ENCODE measurements at regions not wholly inside any gene's neighbourhood (a gene's known extent, or its start where the extent isn't known, plus 50 kb on each side); places are given as distances from the start of the nearest gene placed in this dataset.
A peak's percentile ranks its signal among the peaks of the same experiment; 100 is the strongest.

GRCh38 chr2:49770919-49771318 lies 616.6 kb upstream of the FSHR start:
- H3K4me3 ChIP-seq (ENCODE audit: control insufficient read depth in 2 of 3, extremely low read depth in 1 of 3, insufficient read depth in 2 of 3, low read depth in 1 of 3, low read length in 3 of 3), result no peak overlapping the region
- no peak overlapping the region for H2AFZ ChIP-seq (ENCODE audit: control insufficient read depth, low read length)
- H3K79me2 ChIP-seq (ENCODE audit: control insufficient read depth, insufficient read depth, low read length), result no peaks in the 10 kb centered on the region
- no peaks in the 10 kb centered on the region for H3K9me3 ChIP-seq (ENCODE audit: control insufficient read depth, low read depth, low read length)
- no peak overlapping the region for H3K4me2 ChIP-seq (ENCODE audit: control insufficient read depth, extremely low read depth, insufficient read depth, low read depth, low read length)
- no peak for TF ChIP-seq EZH2 (IDR thresholded peaks at IDR 0.05; ENCODE audit: low read length)
- TF ChIP-seq CTCF (optimal IDR thresholded peaks at IDR 0.05 in 1 of 3, IDR thresholded peaks at IDR 0.05 in 1 of 3, conservative IDR thresholded peaks at IDR 0.05 in 1 of 3; ENCODE audit: extremely low read depth in 1 of 3, insufficient read depth in 2 of 3, low read length in 3 of 3), result peak; percentile 51 to 94 (median 75)
- H4K20me1 ChIP-seq (ENCODE audit: control insufficient read depth, extremely low read depth, insufficient read depth, low read length), result no peaks in the 10 kb centered on the region
- H3K27me3 ChIP-seq (ENCODE audit: control insufficient read depth, extremely low read depth, insufficient read depth, low read length), result no peaks in the 10 kb centered on the region
- DNase-seq (ENCODE audit: low read depth, low spot score) (peak; percentile 11), FAIRE-seq (no peak)
- dilution Hi-C loops (cut with MboI; ENCODE audit: extremely low pct_ligation_motif_present, low sequenced_read_pairs), result no loop called here
- H3K36me3 ChIP-seq (ENCODE audit: control insufficient read depth in 2 of 2, extremely low read depth in 1 of 2, insufficient read depth in 2 of 2, low read length in 2 of 2), result no peaks in the 10 kb centered on the region
- no peak overlapping the region for H3K9ac ChIP-seq (ENCODE audit: control insufficient read depth, extremely low read depth, insufficient read depth, low read length)
- H3K27ac ChIP-seq (ENCODE audit: control insufficient read depth, insufficient read depth, low read length), result no peak overlapping the region
- no peaks in the 10 kb centered on the region for H3K4me1 ChIP-seq (ENCODE audit: control insufficient read depth, extremely low read depth, insufficient read depth, low read length)
- no peaks in the 10 kb centered on the region for H3K9me1 ChIP-seq (ENCODE audit: control insufficient read depth, extremely low read depth, insufficient read depth, low read length)

- TF ChIP-seq EZH2 (IDR thresholded peaks at IDR 0.05; ENCODE audit: low read length) (no peak), CTCF (optimal IDR thresholded peaks at IDR 0.05 in 1 of 3, IDR thresholded peaks at IDR 0.05 in 1 of 3, conservative IDR thresholded peaks at IDR 0.05 in 1 of 3; ENCODE audit: extremely low read depth in 1 of 3, insufficient read depth in 2 of 3, low read length in 3 of 3) (no peak)
- H4K20me1 ChIP-seq (ENCODE audit: control insufficient read depth, extremely low read depth, insufficient read depth, low read length), result no peaks in the 10 kb centered on the region
- no peak overlapping the region for H2AFZ ChIP-seq (ENCODE audit: control insufficient read depth, low read length)
- H3K4me3 ChIP-seq (ENCODE audit: control insufficient read depth in 2 of 3, extremely low read depth in 1 of 3, insufficient read depth in 2 of 3, low read depth in 1 of 3, low read length in 3 of 3), result no peak overlapping the region
- FAIRE-seq (no peak), DNase-seq (ENCODE audit: low read depth, low spot score) (no peak)
- H3K27me3 ChIP-seq (ENCODE audit: control insufficient read depth, extremely low read depth, insufficient read depth, low read length), result no peaks in the 10 kb centered on the region
- no peaks in the 10 kb centered on the region for H3K9me3 ChIP-seq (ENCODE audit: control insufficient read depth, low read depth, low read length)
- H3K79me2 ChIP-seq (ENCODE audit: control insufficient read depth, insufficient read depth, low read length), result no peaks in the 10 kb centered on the region
- no peaks in the 10 kb centered on the region for H3K9me1 ChIP-seq (ENCODE audit: control insufficient read depth, extremely low read depth, insufficient read depth, low read length)
- H3K9ac ChIP-seq (ENCODE audit: control insufficient read depth, extremely low read depth, insufficient read depth, low read length), result no peak overlapping the region
- H3K27ac ChIP-seq (ENCODE audit: control insufficient read depth, insufficient read depth, low read length), result no peak overlapping the region
- H3K36me3 ChIP-seq (ENCODE audit: control insufficient read depth in 2 of 2, extremely low read depth in 1 of 2, insufficient read depth in 2 of 2, low read length in 2 of 2), result no peaks in the 10 kb centered on the region
- H3K4me2 ChIP-seq (ENCODE audit: control insufficient read depth, extremely low read depth, insufficient read depth, low read depth, low read length), result no peak overlapping the region
- no peaks in the 10 kb centered on the region for H3K4me1 ChIP-seq (ENCODE audit: control insufficient read depth, extremely low read depth, insufficient read depth, low read length)
- dilution Hi-C loops (cut with MboI; ENCODE audit: extremely low pct_ligation_motif_present, low sequenced_read_pairs), result no loop called here
Observed at GRCh38 chr2:49767316-49767715, 613.0 kb upstream of the FSHR start.
